Neural cell (in vitro differentiated cells): ENCODE measurements at regions not wholly inside any gene's neighbourhood (a gene's known extent, or its start where the extent isn't known, plus 50 kb on each side); places are given as distances from the start of the nearest gene placed in this dataset.

ENCODE experiments used
- H2AFZ ChIP-seq: fragments of 200-600, 300-800 bp; sonication (generic), shearing (Covaris generic); 2 replicates; pipeline ENCODE4 v1.6.0; 2014; ENCODE audit warnings: low read depth, mild to moderate bottlenecking, antibody characterized with exemption, low read length, moderate library complexity
- H3F3A ChIP-seq: fragments of 200-600 bp; shearing (Covaris generic); 2 replicates; pipeline ENCODE4 v1.6.1; 2016; ENCODE audit warnings: mild to moderate bottlenecking, moderate library complexity, mixed read lengths, antibody characterized with exemption, low read length; ENCODE audit not compliant: insufficient read depth, poor library complexity, severe bottlenecking
- H3K27ac ChIP-seq: fragments of 200-600, 300-800 bp; sonication (generic), shearing (Covaris generic); 2 replicates; pipeline ENCODE4 v1.5.1; 2014; ENCODE audit warnings: mild to moderate bottlenecking, low read length, moderate library complexity
- H3K27me3 ChIP-seq: fragments of 300-800, 200-600 bp; sonication (generic), shearing (Covaris generic); 2 replicates; pipeline ENCODE4 v1.6.0; 2014; ENCODE audit warnings: mild to moderate bottlenecking, low read depth, low read length, moderate library complexity; ENCODE audit not compliant: insufficient read depth
- H3K36me3 ChIP-seq: fragments of 300-800, 200-600 bp; sonication (generic), shearing (Covaris generic); 2 replicates; pipeline ENCODE4 v1.5.1; 2014; ENCODE audit warnings: mild to moderate bottlenecking, antibody characterized with exemption, low read length, moderate library complexity; ENCODE audit not compliant: insufficient read depth
- H3K4me2 ChIP-seq: fragments of 300-800, 200-600 bp; sonication (generic), shearing (Covaris generic); 2 replicates; pipeline ENCODE4 v1.6.0; 2014; ENCODE audit warnings: mild to moderate bottlenecking, low read length
- H3K4me3 ChIP-seq: fragments of 300-800, 200-600 bp; sonication (generic), shearing (Covaris generic); 2 replicates; pipeline ENCODE4 v1.5.1; 2014; ENCODE audit warnings: mild to moderate bottlenecking, low read length, moderate library complexity
- H3K79me2 ChIP-seq: fragments of 200-600 bp; shearing (Covaris generic); replicated peaks from 2 replicates; pipeline ENCODE4 v1.6.0; 2014; ENCODE audit warnings: mild to moderate bottlenecking, low read length, moderate library complexity; ENCODE audit not compliant: insufficient read depth
- H3K9ac ChIP-seq: fragments of 300-800, 200-600 bp; sonication (generic), shearing (Covaris generic); 2 replicates; pipeline ENCODE4 v1.6.1; 2016; ENCODE audit warnings: mild to moderate bottlenecking, low read length, mixed read lengths
- H3K9me2 ChIP-seq: fragments of 200-600 bp; shearing (Covaris generic); 2 replicates; pipeline ENCODE4 v1.6.1; 2016; ENCODE audit warnings: mild to moderate bottlenecking, low read length, mixed read lengths; ENCODE audit not compliant: insufficient read depth
- H3K9me3 ChIP-seq: fragments of 200-600, 300-800 bp; sonication (generic), shearing (Covaris generic); 2 replicates; pipeline ENCODE4 v1.6.1; 2016; ENCODE audit warnings: mild to moderate bottlenecking, mixed run types, low read length, moderate library complexity, mixed read lengths
- H4K20me1 ChIP-seq: fragments of 200-600 bp; shearing (Covaris generic); 2 replicates; pipeline ENCODE4 v1.6.1; 2016; ENCODE audit warnings: mild to moderate bottlenecking, mixed run types; ENCODE audit not compliant: insufficient read depth
- CTCF ChIP-seq: fragments of 450-650 bp; IDR thresholded peaks from 2 replicates; pipeline ENCODE4 v1.5.1; 2014; ENCODE audit warnings: antibody characterized with exemption, mild to moderate bottlenecking, moderate library complexity; ENCODE audit not compliant: poor library complexity, severe bottlenecking
- EP300 ChIP-seq: fragments of 450-650 bp; conservative IDR thresholded peaks from 2 replicates; pipeline ENCODE4 v1.6.1; 2014; ENCODE audit warnings: antibody characterized with exemption, mild to moderate bottlenecking, moderate library complexity; ENCODE audit not compliant: poor library complexity, severe bottlenecking
- EZH2 ChIP-seq: fragments of 200-600, 300-800 bp; shearing (Covaris generic), sonication (generic); IDR thresholded peaks from 2 replicates; pipeline ENCODE4 v1.6.1; 2014; ENCODE audit warnings: antibody characterized with exemption, low read length, borderline replicate concordance, mild to moderate bottlenecking; ENCODE audit not compliant: insufficient read depth, poor library complexity, severe bottlenecking
- MXI1 ChIP-seq: fragments of 450-650 bp; conservative IDR thresholded peaks from 2 replicates; pipeline ENCODE4 v1.6.1; 2014; ENCODE audit warnings: antibody characterized with exemption, mild to moderate bottlenecking; ENCODE audit not compliant: poor library complexity, severe bottlenecking
- POLR2AphosphoS5 ChIP-seq: IDR thresholded peaks from 2 replicates; pipeline ENCODE4 v1.6.1; 2012
- RAD21 ChIP-seq: fragments of 450-650 bp; conservative IDR thresholded peaks from 2 replicates; pipeline ENCODE4 v1.6.1; 2014; ENCODE audit warnings: antibody characterized with exemption, mild to moderate bottlenecking, moderate library complexity
- REST ChIP-seq: IDR thresholded peaks from 2 replicates; pipeline ENCODE4 v1.6.1; 2012; ENCODE audit warnings: borderline replicate concordance
- SMC3 ChIP-seq: fragments of 450-650 bp; conservative IDR thresholded peaks from 2 replicates; pipeline ENCODE4 v1.6.1; 2014; ENCODE audit warnings: antibody characterized with exemption, mild to moderate bottlenecking, moderate library complexity; ENCODE audit not compliant: poor library complexity
- TAF1 ChIP-seq: IDR thresholded peaks from 2 replicates; pipeline ENCODE4 v1.6.1; 2012; ENCODE audit warnings: low read depth

DNA sequence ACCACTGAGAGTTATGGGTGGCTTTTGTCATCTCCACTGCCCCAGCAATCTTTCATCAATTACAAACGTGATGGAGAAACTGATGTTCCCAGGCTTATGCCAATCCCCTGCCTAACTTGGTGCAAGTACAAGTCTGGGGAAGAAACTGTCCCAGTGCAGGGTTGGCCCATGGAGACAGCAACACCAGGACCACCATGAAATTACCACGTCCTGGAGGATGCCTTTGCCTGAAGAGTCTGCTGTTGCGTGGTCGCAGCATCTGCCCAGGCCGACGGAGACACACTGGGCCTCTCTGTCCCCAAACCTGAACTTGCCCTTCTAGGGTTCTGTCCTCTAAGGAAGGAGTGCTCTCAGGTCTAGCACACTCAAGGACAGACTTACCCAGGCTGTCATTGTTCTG, 496.8 kb upstream of the RAB6C start:
- no peaks in the 10 kb centered on the region for H3K27me3 ChIP-seq

GRCh38 chr2:129483366-129483765, 496.1 kb upstream of the RAB6C start:
- no peak overlapping the region for H3K4me2 ChIP-seq
- no peaks in the 10 kb centered on the region for H3K36me3 ChIP-seq
- H3K79me2 ChIP-seq: no peaks in the 10 kb centered on the region
- no peaks in the 10 kb centered on the region for H3K9me3 ChIP-seq
- no peak overlapping the region for H2AFZ ChIP-seq
- H3K4me3 ChIP-seq: peak overlapping the region; percentile 16
- H3K9ac ChIP-seq: no peak overlapping the region
- peak overlapping the region; percentile 17 for H3K27ac ChIP-seq
- H3K9me2 ChIP-seq: no peaks in the 10 kb centered on the region
- no peaks in the 10 kb centered on the region for H3K27me3 ChIP-seq
- H4K20me1 ChIP-seq: no peaks in the 10 kb centered on the region
- no peaks in the 10 kb centered on the region for H3F3A ChIP-seq
- TF ChIP-seq RAD21 (no peak), EP300 (peak; percentile 40), MXI1 (no peak), CTCF (no peak), TAF1 (no peak)

More for the DNA sequence above, 496.8 kb upstream of the RAB6C start:
- TF ChIP-seq POLR2AphosphoS5 (no peak), EP300 (no peak), SMC3 (no peak), REST (no peak), MXI1 (no peak), RAD21 (no peak), EZH2 (no peak), TAF1 (no peak), CTCF (no peak)
- Histone ChIP-seq H3K4me2 (no peak overlapping the region), H3K4me3 (no peak overlapping the region), H3K9ac (no peak overlapping the region), H3K36me3 (no peaks in the 10 kb centered on the region), H3K79me2 (no peaks in the 10 kb centered on the region), H2AFZ (no peak overlapping the region), H3K9me2 (no peaks in the 10 kb centered on the region), H3F3A (no peaks in the 10 kb centered on the region), H4K20me1 (no peaks in the 10 kb centered on the region), H3K27ac (no peak overlapping the region), H3K9me3 (no peaks in the 10 kb centered on the region)
